ENCODE measurements at regions not wholly inside any gene's neighbourhood (a gene's known extent, or its start where the extent isn't known, plus 50 kb on each side); places are given as distances from the start of the nearest gene placed in this dataset.

GRCh38 chr3:147215660-147216059 lies 190.7 kb downstream of the ZIC4 start:
- TF ChIP-seq POLR2A (IDR thresholded peaks at IDR 0.05; ENCODE audit: low read depth, low read length), result no peak
- no peak for TF ChIP-seq SIN3A (IDR thresholded peaks at IDR 0.05; ENCODE audit: low read depth, low read length)
- TF ChIP-seq CEBPZ (IDR thresholded peaks at IDR 0.05; ENCODE audit: low read depth, low read length), result no peak
- no peak for TF ChIP-seq NBN (IDR thresholded peaks at IDR 0.05)
- no peak for TF ChIP-seq EZH2 (IDR thresholded peaks at IDR 0.05; ENCODE audit: borderline replicate concordance, control insufficient read depth, low read depth, low read length)
- no peak for TF ChIP-seq CTCF (IDR thresholded peaks at IDR 0.05 in 2 of 3, conservative IDR thresholded peaks at IDR 0.05 in 1 of 3; ENCODE audit: control insufficient read depth in 2 of 3, extremely low read depth in 1 of 3, insufficient read depth in 1 of 3, low read depth in 3 of 3, low read length in 3 of 3)
- no peak for TF ChIP-seq SP1 (IDR thresholded peaks at IDR 0.05; ENCODE audit: low read depth, low read length)
- TF ChIP-seq ESRRA (IDR thresholded peaks at IDR 0.05; ENCODE audit: low read length), result no peak
- TF ChIP-seq TAF1 (IDR thresholded peaks at IDR 0.05; ENCODE audit: borderline replicate concordance, low read depth, low read length), result no peak
- TF ChIP-seq BRCA1 (IDR thresholded peaks at IDR 0.05; ENCODE audit: low read depth, low read length), result no peak
- TF ChIP-seq CBX5 (IDR thresholded peaks at IDR 0.05; ENCODE audit: low read depth), result no peak
- no peak for TF ChIP-seq ELK1 (IDR thresholded peaks at IDR 0.05; ENCODE audit: low read depth, low read length)
